ENCODE measurements at regions not wholly inside any gene's neighbourhood (a gene's known extent, or its start where the extent isn't known, plus 50 kb on each side); places are given as distances from the start of the nearest gene placed in this dataset.
"Not testable (repeated sequence)": the region's sequence is repeated elsewhere in the genome, so short reads cannot be mapped to it uniquely, and the experiment has no call there.

- no peak overlapping the region for H2AFZ ChIP-seq (ENCODE audit: low read depth, low read length, severe bottlenecking)
- H3K27ac ChIP-seq (ENCODE audit: low read depth, low read length), result no peak overlapping the region
- no peaks in the 10 kb centered on the region for H3K27me3 ChIP-seq (ENCODE audit: low read length)
- H3K4me3 ChIP-seq (ENCODE audit: insufficient read depth, low read length, poor library complexity, severe bottlenecking), result no peak overlapping the region
- no peaks in the 10 kb centered on the region for H3K9me2 ChIP-seq (replicated peaks; ENCODE audit: insufficient read depth, low read length)
- TF ChIP-seq EZH2phosphoT487 (conservative IDR thresholded peaks at IDR 0.05; ENCODE audit: low read length) (no peak), CTCF (IDR thresholded peaks at IDR 0.05; ENCODE audit: insufficient read depth, low read length, poor library complexity, severe bottlenecking) (no peak)
- no peaks in the 10 kb centered on the region for H3K9me3 ChIP-seq (ENCODE audit: insufficient read depth, low read length)
- no peaks in the 10 kb centered on the region for H3K79me2 ChIP-seq (ENCODE audit: insufficient read depth, low read length)
- H3K9ac ChIP-seq (ENCODE audit: low read length), result no peak overlapping the region
- H3F3A ChIP-seq (ENCODE audit: insufficient read depth), result no peaks in the 10 kb centered on the region
- H3K36me3 ChIP-seq (ENCODE audit: low read length), result no peaks in the 10 kb centered on the region
- no peaks in the 10 kb centered on the region for H4K20me1 ChIP-seq (ENCODE audit: low read depth, low read length)
- no peak overlapping the region for H3K4me2 ChIP-seq (ENCODE audit: low read depth, low read length, poor library complexity, severe bottlenecking)
These were observed 158.4 kb upstream of the CDH7 start for GRCh38 chr18:65592435-65592834.

GRCh38 chr18:65587491-65587890 lies 163.3 kb upstream of the CDH7 start:
- no peaks in the 10 kb centered on the region for H3K27me3 ChIP-seq (ENCODE audit: low read length)
- no peaks in the 10 kb centered on the region for H3F3A ChIP-seq (ENCODE audit: insufficient read depth)
- no peak overlapping the region for H3K9ac ChIP-seq (ENCODE audit: low read length)
- no peaks in the 10 kb centered on the region for H3K79me2 ChIP-seq (ENCODE audit: insufficient read depth, low read length)
- TF ChIP-seq CTCF (IDR thresholded peaks at IDR 0.05; ENCODE audit: insufficient read depth, low read length, poor library complexity, severe bottlenecking) (no peak), EZH2phosphoT487 (conservative IDR thresholded peaks at IDR 0.05; ENCODE audit: low read length) (no peak)
- no peak overlapping the region for H3K4me3 ChIP-seq (ENCODE audit: insufficient read depth, low read length, poor library complexity, severe bottlenecking)
- H4K20me1 ChIP-seq (ENCODE audit: low read depth, low read length), result no peaks in the 10 kb centered on the region
- H3K27ac ChIP-seq (ENCODE audit: low read depth, low read length), result no peak overlapping the region
- H3K36me3 ChIP-seq (ENCODE audit: low read length), result no peaks in the 10 kb centered on the region
- H3K9me2 ChIP-seq (replicated peaks; ENCODE audit: insufficient read depth, low read length), result no peaks in the 10 kb centered on the region
- H3K4me2 ChIP-seq (ENCODE audit: low read depth, low read length, poor library complexity, severe bottlenecking), result no peak overlapping the region
- no peaks in the 10 kb centered on the region for H3K9me3 ChIP-seq (ENCODE audit: insufficient read depth, low read length)
- H2AFZ ChIP-seq (ENCODE audit: low read depth, low read length, severe bottlenecking), result no peak overlapping the region

- H3K9ac ChIP-seq (ENCODE audit: low read length); H3F3A ChIP-seq (ENCODE audit: insufficient read depth); H3K4me3 ChIP-seq (ENCODE audit: insufficient read depth, low read length, poor library complexity, severe bottlenecking); H3K27ac ChIP-seq (ENCODE audit: low read depth, low read length); H3K36me3 ChIP-seq (ENCODE audit: low read length); H3K4me2 ChIP-seq (ENCODE audit: low read depth, low read length, poor library complexity, severe bottlenecking); H2AFZ ChIP-seq (ENCODE audit: low read depth, low read length, severe bottlenecking); H3K9me3 ChIP-seq (ENCODE audit: insufficient read depth, low read length); H3K79me2 ChIP-seq (ENCODE audit: insufficient read depth, low read length); H4K20me1 ChIP-seq (ENCODE audit: low read depth, low read length); H3K27me3 ChIP-seq (ENCODE audit: low read length); H3K9me2 ChIP-seq (replicated peaks; ENCODE audit: insufficient read depth, low read length): not testable (repeated sequence)
These were observed 168.7 kb upstream of the CDH7 start for GRCh38 chr18:65582094-65582493.

- H3K4me2 ChIP-seq (ENCODE audit: low read depth, low read length, poor library complexity, severe bottlenecking), result no peak overlapping the region
- no peaks in the 10 kb centered on the region for H3K79me2 ChIP-seq (ENCODE audit: insufficient read depth, low read length)
- H3K9ac ChIP-seq (ENCODE audit: low read length), result no peak overlapping the region
- H3K4me3 ChIP-seq (ENCODE audit: insufficient read depth, low read length, poor library complexity, severe bottlenecking), result no peak overlapping the region
- H3K9me3 ChIP-seq (ENCODE audit: insufficient read depth, low read length), result no peaks in the 10 kb centered on the region
- no peaks in the 10 kb centered on the region for H3K27me3 ChIP-seq (ENCODE audit: low read length)
- H3K36me3 ChIP-seq (ENCODE audit: low read length), result no peaks in the 10 kb centered on the region
- no peak overlapping the region for H2AFZ ChIP-seq (ENCODE audit: low read depth, low read length, severe bottlenecking)
- no peaks in the 10 kb centered on the region for H3K9me2 ChIP-seq (replicated peaks; ENCODE audit: insufficient read depth, low read length)
- TF ChIP-seq EZH2phosphoT487 (conservative IDR thresholded peaks at IDR 0.05; ENCODE audit: low read length) (no peak), CTCF (IDR thresholded peaks at IDR 0.05; ENCODE audit: insufficient read depth, low read length, poor library complexity, severe bottlenecking) (no peak)
- H3F3A ChIP-seq (ENCODE audit: insufficient read depth), result no peaks in the 10 kb centered on the region
- no peaks in the 10 kb centered on the region for H4K20me1 ChIP-seq (ENCODE audit: low read depth, low read length)
- no peak overlapping the region for H3K27ac ChIP-seq (ENCODE audit: low read depth, low read length)
These were observed 181.9 kb upstream of the CDH7 start for GRCh38 chr18:65568866-65569265.

Measured in SU-DHL-6 (cell line).